Spleen (tissue), 7 donors: ENCODE measurements at regions not wholly inside any gene's neighbourhood (a gene's known extent, or its start where the extent isn't known, plus 50 kb on each side); places are given as distances from the start of the nearest gene placed in this dataset.

Source experiments
- CTCF ChIP-seq, 11 experiments: fragments of 200-600 bp in 7 of 11; fragments of 450-650 bp in 4 of 11; sonication (generic) in 4 of 11; IDR thresholded peaks in 8 of 11; conservative IDR thresholded peaks in 3 of 11; 1 replicate in 7 of 11; 2 replicates in 4 of 11; pipeline versions ENCODE4 v1.4.0 to v1.8.0; 2016 to 2021; ENCODE audit warnings: antibody characterized with exemption in 11 of 11, inconsistent platforms in 4 of 11, mild to moderate bottlenecking in 1 of 11
- POLR2A ChIP-seq, 3 donors: fragments of 450-650 bp; IDR thresholded peaks; one replicate each; pipeline ENCODE4 v1.5.1; 2017; ENCODE audit warnings: antibody characterized with exemption in 3 of 3, mild to moderate bottlenecking in 1 of 3
- POLR2AphosphoS5 ChIP-seq, 3 donors: sonication (generic); formaldehyde crosslinking; IDR thresholded peaks; one replicate each; pipeline ENCODE4 v1.5.1; 2017; ENCODE audit warnings: antibody characterized with exemption in 3 of 3
- donor health status: DM: no; HTN: no; CAD: no; lungs with moderate emphysema.
- donor health status: DM: no; HTN: no; CAD: no.
- donor health status: DM: no; HTN: no; CAD: no.

GRCh38 chr3:126279853-126280252, 77.4 kb downstream of the KLF15 start:
- TF ChIP-seq CTCF (IDR thresholded peaks at IDR 0.05 in 8 of 11, conservative IDR thresholded peaks at IDR 0.05 in 3 of 11) (no peak), POLR2AphosphoS5 (IDR thresholded peaks at IDR 0.05) (no peak), POLR2A (IDR thresholded peaks at IDR 0.05) (no peak)
